ENCODE measurements at regions not wholly inside any gene's neighbourhood (a gene's known extent, or its start where the extent isn't known, plus 50 kb on each side); places are given as distances from the start of the nearest gene placed in this dataset.

GRCh38 chr16:80372341-80372740 is 168.5 kb upstream of the DYNLRB2 start:
- ATAC-seq (no peak), DNase-seq (no peak)
- no peaks in the 10 kb centered on the region for H3K4me1 Mint-ChIP-seq
- peaks cover 0 to 19% (median 4%) of the 10 kb centered on the region in 9 donors for H3K9me3 Mint-ChIP-seq
- H3K36me3 Mint-ChIP-seq: peaks cover 0 to 6% (median 0%) of the 10 kb centered on the region in 3 donors
- H3K27me3 Mint-ChIP-seq: peaks cover 0 to 4% (median 2%) of the 10 kb centered on the region in 5 donors
- no peak overlapping the region for H3K4me3 Mint-ChIP-seq
- POLR2A ChIA-PET: no interaction called here
- H3K27ac Mint-ChIP-seq: no peak overlapping the region

GRCh38 chr16:80369138-80369958 is 171.4 kb upstream of the DYNLRB2 start:
- POLR2A ChIA-PET: no interaction called here
- Mint-ChIP-seq H3K27ac (no peak overlapping the region), H3K4me3 (no peak overlapping the region), H3K36me3 (peaks cover 0 to 6% (median 0%) of the 10 kb centered on the region in 3 donors), H3K27me3 (peaks cover 0 to 3% (median 0%) of the 10 kb centered on the region in 5 donors), H3K4me1 (no peaks in the 10 kb centered on the region), H3K9me3 (peaks cover 0 to 19% (median 4%) of the 10 kb centered on the region in 9 donors)
- no peak for DNase-seq
- ATAC-seq: no peak

- H3K27me3 Mint-ChIP-seq: peaks cover 2 to 7% (median 5%) of the 10 kb centered on the region in 5 donors
- no peaks in the 10 kb centered on the region for H3K36me3 Mint-ChIP-seq
- H3K4me3 Mint-ChIP-seq: no peak overlapping the region
- ATAC-seq (no peak), DNase-seq (no peak)
- H3K9me3 Mint-ChIP-seq: peaks cover 0 to 9% (median 2%) of the 10 kb centered on the region in 9 donors
- POLR2A ChIA-PET: no interaction called here
- no peaks in the 10 kb centered on the region for H3K4me1 Mint-ChIP-seq
- no peak overlapping the region for H3K27ac Mint-ChIP-seq
These were observed 173.6 kb upstream of the DYNLRB2 start for GRCh38 chr16:80367037-80367658.

GRCh38 chr16:80366023-80366422 is 174.8 kb upstream of the DYNLRB2 start:
- no peak for DNase-seq
- Mint-ChIP-seq H3K36me3 (no peaks in the 10 kb centered on the region), H3K4me3 (no peak overlapping the region), H3K4me1 (no peaks in the 10 kb centered on the region), H3K27ac (no peak overlapping the region), H3K9me3 (peaks cover 0 to 2% (median 0%) of the 10 kb centered on the region in 9 donors), H3K27me3 (peaks cover 2 to 17% (median 8%) of the 10 kb centered on the region in 5 donors)
- POLR2A ChIA-PET: no interaction called here
- no peak for ATAC-seq

GRCh38 chr16:80362816-80363215 is 178.0 kb upstream of the DYNLRB2 start:
- DNase-seq (no peak), ATAC-seq (no peak)
- no peaks in the 10 kb centered on the region for H3K4me1 Mint-ChIP-seq
- POLR2A ChIA-PET: no interaction called here
- H3K27me3 Mint-ChIP-seq: peaks cover 3 to 26% (median 12%) of the 10 kb centered on the region in 5 donors
- H3K27ac Mint-ChIP-seq: peak overlapping the region in 1 of 10 donors; percentile 10
- H3K9me3 Mint-ChIP-seq: no peaks in the 10 kb centered on the region
- no peaks in the 10 kb centered on the region for H3K36me3 Mint-ChIP-seq
- no peak overlapping the region for H3K4me3 Mint-ChIP-seq

GRCh38 chr16:80356365-80356764 is 184.4 kb upstream of the DYNLRB2 start:
- no peaks in the 10 kb centered on the region for H3K9me3 Mint-ChIP-seq
- POLR2A ChIA-PET: no interaction called here
- no peak for ATAC-seq

GRCh38 chr16:80355335-80355734 is 185.5 kb upstream of the DYNLRB2 start:
- no peaks in the 10 kb centered on the region for H3K4me1 Mint-ChIP-seq
- ATAC-seq (no peak), DNase-seq (no peak)
- H3K27me3 Mint-ChIP-seq: peaks cover 0 to 8% (median 3%) of the 10 kb centered on the region in 5 donors
- no peak overlapping the region for H3K4me3 Mint-ChIP-seq
- POLR2A ChIA-PET: no interaction called here
- no peaks in the 10 kb centered on the region for H3K36me3 Mint-ChIP-seq
- H3K27ac Mint-ChIP-seq: no peak overlapping the region
- no peaks in the 10 kb centered on the region for H3K9me3 Mint-ChIP-seq

More at GRCh38 chr16:80356365-80356764, 184.4 kb upstream of the DYNLRB2 start:
- DNase-seq: no peak
- H3K27ac Mint-ChIP-seq: no peak overlapping the region
- no peaks in the 10 kb centered on the region for H3K4me1 Mint-ChIP-seq
- no peak overlapping the region for H3K4me3 Mint-ChIP-seq
- H3K27me3 Mint-ChIP-seq: peaks cover 0 to 10% (median 3%) of the 10 kb centered on the region in 5 donors
- H3K36me3 Mint-ChIP-seq: no peaks in the 10 kb centered on the region

- DNase-seq (no peak), ATAC-seq (no peak)
- Mint-ChIP-seq H3K27ac (no peak overlapping the region), H3K9me3 (peaks cover 0 to 5% (median 2%) of the 10 kb centered on the region in 9 donors), H3K4me3 (no peak overlapping the region), H3K4me1 (no peaks in the 10 kb centered on the region), H3K27me3 (peaks cover 0 to 10% (median 0%) of the 10 kb centered on the region in 5 donors), H3K36me3 (peaks cover 0 to 5% (median 0%) of the 10 kb centered on the region in 3 donors)
- POLR2A ChIA-PET: no interaction called here
These were observed 190.7 kb upstream of the DYNLRB2 start for GRCh38 chr16:80350061-80350460.

- Mint-ChIP-seq H3K36me3 (peaks cover 0 to 5% (median 0%) of the 10 kb centered on the region in 3 donors), H3K27ac (no peak overlapping the region), H3K4me3 (no peak overlapping the region), H3K9me3 (peaks cover 0 to 5% (median 3%) of the 10 kb centered on the region in 9 donors), H3K27me3 (peaks cover 0 to 10% (median 2%) of the 10 kb centered on the region in 5 donors), H3K4me1 (no peaks in the 10 kb centered on the region)
- DNase-seq (no peak), ATAC-seq (no peak)
- POLR2A ChIA-PET: no interaction called here
These were observed 192.9 kb upstream of the DYNLRB2 start for GRCh38 chr16:80347900-80348299.

GRCh38 chr16:80347002-80347401 is 193.8 kb upstream of the DYNLRB2 start:
- POLR2A ChIA-PET: no interaction called here
- no peak for ATAC-seq

GRCh38 chr16:80346111-80346632 is 194.6 kb upstream of the DYNLRB2 start:
- H3K27ac Mint-ChIP-seq: no peak overlapping the region
- ATAC-seq (no peak), DNase-seq (no peak)
- H3K36me3 Mint-ChIP-seq: peaks cover 0 to 5% (median 0%) of the 10 kb centered on the region in 3 donors
- POLR2A ChIA-PET: no interaction called here
- H3K9me3 Mint-ChIP-seq: peaks cover 0 to 5% (median 3%) of the 10 kb centered on the region in 9 donors
- no peak overlapping the region for H3K4me3 Mint-ChIP-seq
- H3K4me1 Mint-ChIP-seq: no peaks in the 10 kb centered on the region
- H3K27me3 Mint-ChIP-seq: peaks cover 0 to 10% (median 2%) of the 10 kb centered on the region in 5 donors

More at GRCh38 chr16:80347002-80347401, 193.8 kb upstream of the DYNLRB2 start:
- H3K27me3 Mint-ChIP-seq: peaks cover 0 to 10% (median 2%) of the 10 kb centered on the region in 5 donors
- H3K4me1 Mint-ChIP-seq: no peaks in the 10 kb centered on the region
- H3K27ac Mint-ChIP-seq: no peak overlapping the region
- H3K4me3 Mint-ChIP-seq: no peak overlapping the region
- peaks cover 0 to 5% (median 3%) of the 10 kb centered on the region in 9 donors for H3K9me3 Mint-ChIP-seq
- DNase-seq: no peak
- peaks cover 0 to 5% (median 0%) of the 10 kb centered on the region in 3 donors for H3K36me3 Mint-ChIP-seq

GRCh38 chr16:80345701-80346100 is 195.1 kb upstream of the DYNLRB2 start:
- Mint-ChIP-seq H3K27me3 (peaks cover 0 to 10% (median 2%) of the 10 kb centered on the region in 5 donors), H3K4me3 (no peak overlapping the region), H3K27ac (no peak overlapping the region), H3K4me1 (no peaks in the 10 kb centered on the region), H3K9me3 (peaks cover 0 to 5% (median 3%) of the 10 kb centered on the region in 9 donors), H3K36me3 (peaks cover 0 to 5% (median 0%) of the 10 kb centered on the region in 3 donors)
- DNase-seq (no peak), ATAC-seq (no peak)
- POLR2A ChIA-PET: no interaction called here

- peaks cover 0 to 5% (median 0%) of the 10 kb centered on the region in 3 donors for H3K36me3 Mint-ChIP-seq
- DNase-seq: no peak
- POLR2A ChIA-PET: no interaction called here
- H3K27ac Mint-ChIP-seq: no peak overlapping the region
- H3K4me1 Mint-ChIP-seq: no peaks in the 10 kb centered on the region
- no peak for ATAC-seq
- H3K4me3 Mint-ChIP-seq: no peak overlapping the region
- H3K27me3 Mint-ChIP-seq: peaks cover 0 to 11% (median 3%) of the 10 kb centered on the region in 5 donors
- H3K9me3 Mint-ChIP-seq: peaks cover 0 to 5% (median 3%) of the 10 kb centered on the region in 9 donors
These were observed 196.2 kb upstream of the DYNLRB2 start for GRCh38 chr16:80344570-80344969.

Data from naive thymus-derived CD8-positive, alpha-beta T cell (primary cell).